IMR-90 (cell line): ENCODE measurements at regions not wholly inside any gene's neighbourhood (a gene's known extent, or its start where the extent isn't known, plus 50 kb on each side); places are given as distances from the start of the nearest gene placed in this dataset.

ENCODE experiments used
- ATAC-seq: fragments of 200-7000 bp; cut with Tn5 transposase; 2 replicates; pipeline ENCODE4 v1.9.1; 2020; ENCODE audit warnings: low read depth, mild to moderate bottlenecking, moderate library complexity
- BruUV-seq: library from RNA; stranded (reverse); fragments of 400-500 nt; replicated peaks from 2 replicates; lab custom pipeline; 2021; lab: Mats Ljungman, UMichigan
- CTCF ChIA-PET: fragments of 300-600 bp; formaldehyde crosslinking; extraction: SDS; loops from one replicate; lab custom pipeline; 2021; ENCODE audit warnings: antibody characterized with exemption; lab: Yijun Ruan, JAX
- POLR2A ChIA-PET: fragments of 300-600 bp; sonication (Branson Sonifier 250); formaldehyde crosslinking; loops from one replicate; lab custom pipeline; 2022; ENCODE audit warnings: antibody characterized with exemption; ENCODE audit not compliant: unreplicated experiment; lab: Charles Lee
- DNase-seq: peaks from one replicate; pipeline ENCODE4 v3.0.0; 2013
- H2AFZ ChIP-seq: replicated peaks from 2 replicates; pipeline ENCODE3; 2013; ENCODE audit warnings: low read length, mild to moderate bottlenecking; ENCODE audit not compliant: poor library complexity
- H2AK5ac ChIP-seq: 2 replicates; pipeline ENCODE4 v1.6.1; 2013; ENCODE audit warnings: low read depth, low read length, inconsistent platforms
- H2AK9ac ChIP-seq: replicated peaks from 2 replicates; pipeline ENCODE3; 2013; ENCODE audit warnings: mild to moderate bottlenecking, low read depth, low read length, moderate library complexity; ENCODE audit not compliant: poor library complexity
- H2BK120ac ChIP-seq: 2 replicates; pipeline ENCODE4 v1.6.1; 2013; ENCODE audit warnings: low read depth, low read length, inconsistent platforms
- H2BK15ac ChIP-seq: 3 replicates; pipeline ENCODE4 v1.6.1; 2013; ENCODE audit warnings: low read depth, low read length, inconsistent platforms
- H2BK20ac ChIP-seq: 2 replicates; pipeline ENCODE4 v1.6.1; 2013; ENCODE audit warnings: low read depth, mild to moderate bottlenecking, inconsistent platforms, low read length, moderate library complexity
- H2BK5ac ChIP-seq: 2 replicates; pipeline ENCODE4 v1.6.1; 2013; ENCODE audit warnings: mild to moderate bottlenecking, low read depth, low read length, inconsistent platforms; ENCODE audit not compliant: poor library complexity, severe bottlenecking
- H3K14ac ChIP-seq: replicated peaks from 2 replicates; pipeline ENCODE4 v1.6.1; 2013; ENCODE audit warnings: low read depth, low read length, inconsistent platforms
- H3K18ac ChIP-seq: 2 replicates; pipeline ENCODE4 v1.6.1; 2013; ENCODE audit warnings: low read depth, low read length, control low read depth
- H3K23ac ChIP-seq: 2 replicates; pipeline ENCODE4 v1.6.1; 2013; ENCODE audit warnings: low read depth, low read length, inconsistent platforms
- H3K27ac ChIP-seq: 2 replicates; pipeline ENCODE4 v1.5.1; 2013; ENCODE audit warnings: mild to moderate bottlenecking, control low read depth, low read length; ENCODE audit not compliant: insufficient read depth
- H3K27me3 ChIP-seq: 2 replicates; pipeline ENCODE4 v1.6.1; 2013; ENCODE audit warnings: low read length; ENCODE audit not compliant: control insufficient read depth, insufficient read depth
- H3K36me3 ChIP-seq: 2 replicates; pipeline ENCODE4 v1.6.1; 2013; ENCODE audit warnings: low read length, mixed read lengths; ENCODE audit not compliant: control insufficient read depth, insufficient read depth
- H3K4ac ChIP-seq: 2 replicates; pipeline ENCODE4 v1.6.1; 2013; ENCODE audit warnings: low read depth, low read length, inconsistent platforms
- H3K4me1 ChIP-seq: 2 replicates; pipeline ENCODE4 v1.6.1; 2013; ENCODE audit warnings: low read length, mixed read lengths; ENCODE audit not compliant: control insufficient read depth, insufficient read depth
- H3K4me2 ChIP-seq: 2 replicates; pipeline ENCODE4 v1.6.1; 2013; ENCODE audit warnings: low read depth, mild to moderate bottlenecking, control low read depth, low read length, moderate library complexity
- H3K4me3 ChIP-seq: 2 replicates; pipeline ENCODE4 v1.5.1; 2013; ENCODE audit warnings: low read depth, mild to moderate bottlenecking, control low read depth, low read length, moderate library complexity; ENCODE audit not compliant: insufficient read depth
- H3K56ac ChIP-seq: 2 replicates; pipeline ENCODE4 v1.6.1; 2013; ENCODE audit warnings: low read length, inconsistent platforms; ENCODE audit not compliant: insufficient read depth; ENCODE audit errors: extremely low read depth
- H3K79me1 ChIP-seq, 2 experiments: 2 replicates each; pipeline ENCODE4 v1.6.1; 2013; ENCODE audit warnings: low read length in 2 of 2, inconsistent platforms in 1 of 2, low read depth in 1 of 2
- H3K9ac ChIP-seq: 2 replicates; pipeline ENCODE4 v1.6.1; 2013; ENCODE audit warnings: low read depth, low read length, control low read depth
- H3K9me1 ChIP-seq: 2 replicates; pipeline ENCODE4 v1.6.1; 2013; ENCODE audit warnings: low read length, inconsistent platforms; ENCODE audit not compliant: insufficient read depth
- H3K9me3 ChIP-seq: 2 replicates; pipeline ENCODE4 v1.6.1; 2013; ENCODE audit warnings: low read length; ENCODE audit not compliant: control insufficient read depth, insufficient read depth
- H4K20me1 ChIP-seq: 2 replicates; pipeline ENCODE4 v1.6.1; 2013; ENCODE audit warnings: low read length, inconsistent platforms; ENCODE audit not compliant: insufficient read depth
- H4K5ac ChIP-seq: 2 replicates; pipeline ENCODE4 v1.6.1; 2013; ENCODE audit warnings: mild to moderate bottlenecking, low read depth, low read length, control low read depth
- H4K8ac ChIP-seq, 2 experiments: 2 replicates each; pipeline ENCODE4 v1.6.1; 2013; ENCODE audit warnings: low read depth in 2 of 2, low read length in 2 of 2, control low read depth in 1 of 2, inconsistent platforms in 1 of 2
- H4K91ac ChIP-seq: 2 replicates; pipeline ENCODE4 v1.6.1; 2013; ENCODE audit warnings: low read depth, low read length, inconsistent platforms; ENCODE audit not compliant: insufficient read depth
- MAFK ChIP-seq: IDR thresholded peaks from 2 replicates; pipeline ENCODE4 v1.6.1; 2012; ENCODE audit warnings: low read depth, low read length, improper control_type of control experiment
- WGBS, 2 experiments: methylation state at CpG; one replicate each; pipeline versions ENCODE4 v1.1.5 to v1.1.7; 2013; ENCODE audit warnings: missing lambda C conversion rate in 2 of 2; ENCODE audit not compliant: insufficient read length in 1 of 2; ENCODE audit errors: extremely low coverage in 2 of 2; 5-methylcytosine and 5-hydroxymethylcytosine counted together
- dilution Hi-C: fragments of 300-500 bp; cut with HindIII; formaldehyde crosslinking; loops from one replicate; pipeline ENCODE4 v1.14.3; 2018; ENCODE audit warnings: low sequenced_read_pairs; ENCODE audit not compliant: unreplicated experiment
- in situ Hi-C: fragments of 300-500 bp; cut with MboI; formaldehyde crosslinking; loops from 3 replicates; pipeline ENCODE4 v1.14.3; 2019; ENCODE audit warnings: low sequenced_read_pairs, inconsistent platforms, mixed read lengths
- intact Hi-C: fragments of 100-400 bp; cut with micrococcal nuclease; formaldehyde crosslinking; loops from 2 replicates; pipeline ENCODE4 v1.10.0; 2022

DNA sequence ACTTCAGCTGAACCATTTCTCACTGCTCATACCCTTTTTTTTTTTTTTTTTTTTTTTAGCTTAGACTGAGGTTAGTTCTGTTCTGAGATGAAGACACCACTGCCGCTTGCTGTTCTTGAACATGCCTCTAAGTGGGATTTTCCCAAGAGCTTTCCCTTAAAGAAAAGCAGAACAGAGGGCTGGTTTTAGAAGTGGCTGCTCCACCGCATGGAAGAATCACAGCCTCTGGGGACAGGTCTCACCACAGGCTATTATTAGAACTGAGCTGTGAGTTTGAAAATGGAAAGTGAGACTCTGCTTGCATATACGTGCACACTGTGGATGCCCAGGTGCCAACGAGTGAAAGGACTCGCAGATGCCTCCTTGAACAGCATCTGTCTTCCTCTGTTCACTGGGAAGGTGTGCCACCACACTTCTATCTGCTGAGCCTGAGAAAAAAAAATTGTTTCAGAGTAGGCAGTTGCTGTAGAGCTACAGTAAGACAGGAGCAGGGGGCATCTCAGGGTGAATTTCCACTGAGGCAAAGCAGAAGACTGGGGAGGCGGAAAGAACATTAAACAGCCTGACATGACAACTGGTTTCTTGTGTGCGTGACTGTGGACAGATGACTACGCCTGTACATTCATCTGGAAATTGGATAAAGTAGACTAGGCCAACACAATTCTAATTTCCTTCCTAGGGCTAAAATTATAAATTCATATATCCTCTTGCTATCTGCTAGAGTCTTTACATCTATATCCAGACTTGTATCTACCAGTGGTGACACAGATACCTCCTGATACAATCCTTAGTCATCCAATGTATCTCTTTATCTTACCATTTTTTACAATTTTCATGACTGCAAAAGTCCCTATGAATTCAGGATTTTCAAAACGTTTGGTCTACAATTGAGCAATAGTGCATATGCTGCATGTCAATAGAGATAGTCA, 1045.7 kb upstream of the CELF4 start:
- H3K27ac ChIP-seq = no peak overlapping the region
- no peak overlapping the region for H2AK5ac ChIP-seq
- H3K27me3 ChIP-seq = no peaks in the 10 kb centered on the region
- 100% methylated on average over 1 of the region's 9 CpGs; no CpG with 5 or more reads in 1 of the 2 experiments for WGBS, 2 experiments
- H3K14ac ChIP-seq = no peak overlapping the region
- H3K23ac ChIP-seq = no peak overlapping the region
- no peak overlapping the region for H3K4me2 ChIP-seq
- H2BK20ac ChIP-seq = no peak overlapping the region
- H4K20me1 ChIP-seq = no peaks in the 10 kb centered on the region
- no peak overlapping the region for H3K9ac ChIP-seq
- ATAC-seq = no peak
- H3K9me3 ChIP-seq = no peaks in the 10 kb centered on the region; the same call in none of the 2 replicates
- H3K4me1 ChIP-seq = no peaks in the 10 kb centered on the region
- no peak overlapping the region for H2AK9ac ChIP-seq
- TF ChIP-seq MAFK = no peak
- H4K91ac ChIP-seq = no peak overlapping the region
- no peak overlapping the region for H2BK120ac ChIP-seq
- H4K8ac ChIP-seq = no peak overlapping the region
- no peak overlapping the region for H2AFZ ChIP-seq
- H2BK15ac ChIP-seq = no peak overlapping the region
- dilution Hi-C loops (no loop called here), intact Hi-C loops (no loop called here), in situ Hi-C loops (no loop called here)
- H3K4ac ChIP-seq = no peak overlapping the region
- ChIA-PET POLR2A (no interaction called here), CTCF (no interaction called here)
- H3K4me3 ChIP-seq = no peak overlapping the region
- H3K9me1 ChIP-seq = no peaks in the 10 kb centered on the region
- H4K5ac ChIP-seq = no peak overlapping the region
- no peak overlapping the region for H3K56ac ChIP-seq
- no peaks in the 10 kb centered on the region for H3K79me1 ChIP-seq
- no peak for DNase-seq
- no TSS peak for BruUV-seq
- no peak overlapping the region for H2BK5ac ChIP-seq
- H3K18ac ChIP-seq = no peak overlapping the region
- no peaks in the 10 kb centered on the region for H3K36me3 ChIP-seq
